ENCODE measurements at regions not wholly inside any gene's neighbourhood (a gene's known extent, or its start where the extent isn't known, plus 50 kb on each side); places are given as distances from the start of the nearest gene placed in this dataset.

GRCh38 chr6:165745492-165745891 is 82.5 kb upstream of the PDE10A start:
- TF ChIP-seq CTCF (IDR thresholded peaks at IDR 0.05) (no peak), POLR2A (IDR thresholded peaks at IDR 0.05) (no peak)
